K562 (cell line): ENCODE measurements at regions not wholly inside any gene's neighbourhood (a gene's known extent, or its start where the extent isn't known, plus 50 kb on each side); places are given as distances from the start of the nearest gene placed in this dataset.

Source experiments
- ATAC-seq: fragments of 200-7000 bp; cut with Tn5 transposase; 3 replicates; pipeline ENCODE4 v1.9.1; 2020; ENCODE audit warnings: moderate library complexity
- BruUV-seq: library from RNA; stranded (reverse); fragments of 400-500 nt; replicated peaks from 2 replicates; lab custom pipeline; 2021; lab: Mats Ljungman, UMichigan
- CTCF ChIA-PET: fragments of 300-600 bp; formaldehyde crosslinking; extraction: SDS; loops from one replicate; lab custom pipeline; 2021; ENCODE audit warnings: low intra/inter-chr PET ratio; lab: Yijun Ruan, JAX
- POLR2A ChIA-PET: fragments of 300-600, 350-650 bp; sonication (Branson Sonifier 250); formaldehyde crosslinking; extraction: SDS; loops from one replicate; lab custom pipeline; 2021; ENCODE audit warnings: antibody characterized with exemption, inconsistent platforms; lab: Yijun Ruan, JAX
- DNase-seq, 4 experiments: peaks; one replicate each; pipeline versions ENCODE4 v3.0.0 to v3.0.0-alpha.2; 2011 to 2018; ENCODE audit warnings: low spot score in 3 of 4, mixed read lengths in 3 of 4; ENCODE audit errors: extremely low read depth in 1 of 4
- FAIRE-seq: peaks from 2 replicates; lab custom pipeline; 2011; peaks lifted over from hg19 to GRCh38; lab: Jason Lieb, UNC
- H2AFZ ChIP-seq: 2 replicates; pipeline ENCODE4 v1.6.0; 2011; ENCODE audit warnings: low read depth, low read length, control low read depth, inconsistent platforms
- H3K27ac ChIP-seq: fragments of 200-600 bp; 3 replicates; pipeline ENCODE4 v1.8.0; 2011; ENCODE audit warnings: low read depth, mild to moderate bottlenecking, control low read depth, inconsistent platforms, low read length, moderate library complexity, mixed read lengths; ENCODE audit errors: extremely low read depth
- H3K27me3 ChIP-seq, 2 experiments: fragments of 300-600 bp in 1 of 2; 2 replicates in 1 of 2; 3 replicates in 1 of 2; pipeline versions ENCODE4 v1.6.0 to v1.8.0; 2011; ENCODE audit warnings: inconsistent platforms in 2 of 2, low read length in 2 of 2, mild to moderate bottlenecking in 1 of 2, mixed read lengths in 1 of 2, moderate library complexity in 1 of 2; ENCODE audit not compliant: control insufficient read depth in 2 of 2, insufficient read depth in 2 of 2
- H3K36me3 ChIP-seq: fragments of 300-600 bp; 3 replicates; pipeline ENCODE4 v1.8.0; 2011; ENCODE audit warnings: mild to moderate bottlenecking, low read length, inconsistent platforms; ENCODE audit not compliant: control insufficient read depth, insufficient read depth
- H3K4me1 ChIP-seq, 2 experiments: fragments of 200-600 bp in 1 of 2; replicated peaks in 1 of 2; 2 replicates in 1 of 2; 3 replicates in 1 of 2; pipeline versions ENCODE4 v1.5.1 to v1.8.0; 2011; ENCODE audit warnings: inconsistent platforms in 2 of 2, low read length in 2 of 2, mild to moderate bottlenecking in 1 of 2, mixed read lengths in 1 of 2, moderate library complexity in 1 of 2; ENCODE audit not compliant: control insufficient read depth in 2 of 2, insufficient read depth in 2 of 2
- H3K4me2 ChIP-seq: 2 replicates; pipeline ENCODE4 v1.6.1; 2011; ENCODE audit warnings: low read length, control low read depth, inconsistent platforms, mixed read lengths; ENCODE audit not compliant: insufficient read depth
- H3K4me3 ChIP-seq: fragments of 200-600 bp; sonication (generic), shearing (Covaris generic); 2 replicates; pipeline ENCODE4 v1.5.1; 2016; ENCODE audit warnings: control low read depth, inconsistent platforms
- H3K79me2 ChIP-seq: fragments of 200-600 bp; 3 replicates; pipeline ENCODE4 v1.8.0; 2011; ENCODE audit warnings: low read length, inconsistent platforms; ENCODE audit not compliant: control insufficient read depth, insufficient read depth
- H3K9ac ChIP-seq, 2 experiments: 2 replicates each; pipeline versions ENCODE4 v1.6.0 to v1.6.1; 2011; ENCODE audit warnings: low read depth in 2 of 2, low read length in 2 of 2, control low read depth in 1 of 2, inconsistent platforms in 1 of 2, mild to moderate bottlenecking in 1 of 2, mixed read lengths in 1 of 2; ENCODE audit not compliant: insufficient read depth in 1 of 2
- H3K9me1 ChIP-seq: one replicate; pipeline ENCODE4 v1.6.0; 2011; ENCODE audit warnings: inconsistent platforms, mild to moderate bottlenecking, low read length, moderate library complexity; ENCODE audit not compliant: control insufficient read depth, insufficient read depth
- H3K9me3 ChIP-seq: replicated peaks from 2 replicates; pipeline ENCODE4 v1.5.1; 2011; ENCODE audit warnings: low read depth, low read length, inconsistent platforms; ENCODE audit not compliant: control insufficient read depth, insufficient read depth
- H4K20me1 ChIP-seq: replicated peaks from 2 replicates; pipeline ENCODE4 v1.6.1; 2011; ENCODE audit warnings: low read length, inconsistent platforms, mixed read lengths; ENCODE audit not compliant: control insufficient read depth, insufficient read depth
- KHSRP ChIP-seq: fragments of 450-650 bp; IDR thresholded peaks from 2 replicates; pipeline ENCODE4 v1.6.1; 2017
- SMAD4 ChIP-seq: fragments of 250-450 bp; sonication (Bioruptor Pico); conservative IDR thresholded peaks from 2 replicates; pipeline ENCODE4 v1.8.0; 2021; ENCODE audit warnings: inconsistent platforms, mild to moderate bottlenecking, moderate library complexity
- SRSF9 ChIP-seq: fragments of 200-400 bp; formaldehyde crosslinking; IDR thresholded peaks from 2 replicates; pipeline ENCODE4 v1.6.1; 2017; ENCODE audit warnings: low read depth, low read length, borderline replicate concordance
- WGBS: fragments of 100-300 bp; shearing (Covaris generic); methylation state at CpG from one replicate; pipeline ENCODE4 v1.1.6; 2016; ENCODE audit warnings: low coverage, mixed read lengths; ENCODE audit not compliant: insufficient coverage; ENCODE audit errors: missing lambda C conversion rate; 5-methylcytosine and 5-hydroxymethylcytosine counted together
- in situ Hi-C: fragments of 300-500 bp; cut with MboI; formaldehyde crosslinking; loops from 4 replicates; pipeline ENCODE4 v1.15.0; 2018; ENCODE audit warnings: inconsistent platforms, mixed read lengths
- intact Hi-C: fragments of 100-400 bp; cut with micrococcal nuclease; formaldehyde crosslinking; loops from 2 replicates; pipeline ENCODE4 v1.14.2; 2022
- TF ChIP-seq, protein P1 (sequence below), 3 experiments: IDR thresholded peaks in 2 of 3; conservative IDR thresholded peaks in 1 of 3; 2 replicates each; pipeline ENCODE4 v1.5.1; 2011 to 2012; ENCODE audit warnings: low read length in 3 of 3, mild to moderate bottlenecking in 3 of 3, control low read depth in 2 of 3, improper control_type of control experiment in 1 of 3, inconsistent platforms in 1 of 3, low read depth in 1 of 3, mixed read lengths in 1 of 3, moderate library complexity in 1 of 3; ENCODE audit not compliant: insufficient read depth in 2 of 3
- TF ChIP-seq, protein P2 (sequence below), 2 experiments: fragments of 450-650 bp; formaldehyde crosslinking in 1 of 2; IDR thresholded peaks; 2 replicates each; pipeline versions ENCODE4 v1.4.0 to v1.6.1; 2014 to 2020; ENCODE audit warnings: mild to moderate bottlenecking in 2 of 2, borderline replicate concordance in 1 of 2, low read depth in 1 of 2

DNA sequence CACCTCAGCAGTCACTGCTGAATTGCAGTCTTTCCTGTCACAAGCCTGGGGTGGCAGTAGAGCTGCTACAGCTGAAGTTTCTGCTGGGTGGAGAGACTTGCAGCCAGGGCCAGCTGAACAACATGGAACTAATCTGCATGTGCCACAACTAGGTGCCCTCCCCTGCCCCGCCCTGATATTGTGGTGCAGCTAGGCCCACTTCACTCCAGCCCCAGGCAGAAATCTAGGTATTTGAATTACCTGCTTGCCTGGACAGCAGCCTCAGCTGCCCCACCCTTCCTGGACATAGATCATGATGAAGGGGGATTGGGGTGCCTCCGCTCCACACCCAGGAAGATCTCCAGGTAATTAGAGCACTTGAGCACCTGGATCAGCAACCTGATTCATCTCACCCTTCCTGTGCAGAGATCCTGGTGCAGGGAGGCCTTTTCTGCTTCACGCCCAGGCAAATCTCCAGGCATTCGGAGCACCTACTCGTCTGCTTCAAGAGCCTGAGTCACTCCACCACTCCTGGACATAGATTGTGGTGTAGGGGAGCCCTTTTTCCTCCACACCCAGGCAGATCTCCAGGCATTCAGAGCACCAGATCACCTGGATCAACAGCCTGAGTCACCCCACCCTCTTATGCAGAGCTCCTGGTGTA, 477.0 kb downstream of the SOX5 start:
- peaks cover 4 to 6% of the 10 kb centered on the region in 2 experiments; a peak in 4 of 5 replicates for H3K4me1 ChIP-seq
- H3K36me3 ChIP-seq = no peaks in the 10 kb centered on the region
- POLR2A ChIA-PET = interaction anchor here (0.7 kb wide), 2 partner anchors 26 to 422 kb away, joined by 3 to 4 read pairs; no protein-coding TSS in a partner anchor
- TF ChIP-seq, protein P1, sequence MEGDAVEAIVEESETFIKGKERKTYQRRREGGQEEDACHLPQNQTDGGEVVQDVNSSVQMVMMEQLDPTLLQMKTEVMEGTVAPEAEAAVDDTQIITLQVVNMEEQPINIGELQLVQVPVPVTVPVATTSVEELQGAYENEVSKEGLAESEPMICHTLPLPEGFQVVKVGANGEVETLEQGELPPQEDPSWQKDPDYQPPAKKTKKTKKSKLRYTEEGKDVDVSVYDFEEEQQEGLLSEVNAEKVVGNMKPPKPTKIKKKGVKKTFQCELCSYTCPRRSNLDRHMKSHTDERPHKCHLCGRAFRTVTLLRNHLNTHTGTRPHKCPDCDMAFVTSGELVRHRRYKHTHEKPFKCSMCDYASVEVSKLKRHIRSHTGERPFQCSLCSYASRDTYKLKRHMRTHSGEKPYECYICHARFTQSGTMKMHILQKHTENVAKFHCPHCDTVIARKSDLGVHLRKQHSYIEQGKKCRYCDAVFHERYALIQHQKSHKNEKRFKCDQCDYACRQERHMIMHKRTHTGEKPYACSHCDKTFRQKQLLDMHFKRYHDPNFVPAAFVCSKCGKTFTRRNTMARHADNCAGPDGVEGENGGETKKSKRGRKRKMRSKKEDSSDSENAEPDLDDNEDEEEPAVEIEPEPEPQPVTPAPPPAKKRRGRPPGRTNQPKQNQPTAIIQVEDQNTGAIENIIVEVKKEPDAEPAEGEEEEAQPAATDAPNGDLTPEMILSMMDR (IDR thresholded peaks at IDR 0.05 in 2 of 3, conservative IDR thresholded peaks at IDR 0.05 in 1 of 3; ENCODE audit: insufficient read depth in 2 of 3, low read depth in 1 of 3, low read length in 3 of 3) = peak in 2 of 3 experiments; percentile 19 to 27; a peak in 1 of 6 replicates
- TF ChIP-seq SMAD4 (CRISPR knock-in tag) (no peak), KHSRP (no peak), SRSF9 (no peak)
- TF ChIP-seq, protein P2, sequence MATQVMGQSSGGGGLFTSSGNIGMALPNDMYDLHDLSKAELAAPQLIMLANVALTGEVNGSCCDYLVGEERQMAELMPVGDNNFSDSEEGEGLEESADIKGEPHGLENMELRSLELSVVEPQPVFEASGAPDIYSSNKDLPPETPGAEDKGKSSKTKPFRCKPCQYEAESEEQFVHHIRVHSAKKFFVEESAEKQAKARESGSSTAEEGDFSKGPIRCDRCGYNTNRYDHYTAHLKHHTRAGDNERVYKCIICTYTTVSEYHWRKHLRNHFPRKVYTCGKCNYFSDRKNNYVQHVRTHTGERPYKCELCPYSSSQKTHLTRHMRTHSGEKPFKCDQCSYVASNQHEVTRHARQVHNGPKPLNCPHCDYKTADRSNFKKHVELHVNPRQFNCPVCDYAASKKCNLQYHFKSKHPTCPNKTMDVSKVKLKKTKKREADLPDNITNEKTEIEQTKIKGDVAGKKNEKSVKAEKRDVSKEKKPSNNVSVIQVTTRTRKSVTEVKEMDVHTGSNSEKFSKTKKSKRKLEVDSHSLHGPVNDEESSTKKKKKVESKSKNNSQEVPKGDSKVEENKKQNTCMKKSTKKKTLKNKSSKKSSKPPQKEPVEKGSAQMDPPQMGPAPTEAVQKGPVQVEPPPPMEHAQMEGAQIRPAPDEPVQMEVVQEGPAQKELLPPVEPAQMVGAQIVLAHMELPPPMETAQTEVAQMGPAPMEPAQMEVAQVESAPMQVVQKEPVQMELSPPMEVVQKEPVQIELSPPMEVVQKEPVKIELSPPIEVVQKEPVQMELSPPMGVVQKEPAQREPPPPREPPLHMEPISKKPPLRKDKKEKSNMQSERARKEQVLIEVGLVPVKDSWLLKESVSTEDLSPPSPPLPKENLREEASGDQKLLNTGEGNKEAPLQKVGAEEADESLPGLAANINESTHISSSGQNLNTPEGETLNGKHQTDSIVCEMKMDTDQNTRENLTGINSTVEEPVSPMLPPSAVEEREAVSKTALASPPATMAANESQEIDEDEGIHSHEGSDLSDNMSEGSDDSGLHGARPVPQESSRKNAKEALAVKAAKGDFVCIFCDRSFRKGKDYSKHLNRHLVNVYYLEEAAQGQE (IDR thresholded peaks at IDR 0.05; ENCODE audit: borderline replicate concordance) = peak; percentile 7; the same call in 1 of the 2 replicates
- TF ChIP-seq, protein P2 (CRISPR knock-in tag; IDR thresholded peaks at IDR 0.05; ENCODE audit: low read depth) = no peak
- TF ChIP-seq, all 486 proteins: peak for 2
- CTCF ChIA-PET = no interaction called here
- peak overlapping the region; percentile 30; the same call in 2 of the 3 replicates for H3K27ac ChIP-seq
- DNase-seq (peak in 2 of 4 experiments; percentile 15 to 35), FAIRE-seq (no peak), ATAC-seq (peak; percentile 89)
- intact Hi-C loops (no loop called here), in situ Hi-C loops (no loop called here)
- no peak overlapping the region for H3K4me3 ChIP-seq
- WGBS = 50% methylated on average over 5 of the region's 5 CpGs
- no peaks in the 10 kb centered on the region for H3K27me3 ChIP-seq
- H2AFZ ChIP-seq = peak overlapping the region; percentile 77; the same call in 1 of the 2 replicates
- no peaks in the 10 kb centered on the region for H4K20me1 ChIP-seq
- peaks cover 5% of the 10 kb centered on the region; the same call in 1 of the 2 replicates for H3K9me3 ChIP-seq
- H3K9me1 ChIP-seq = no peaks in the 10 kb centered on the region
- peak overlapping the region in 1 of 2 experiments; percentile 23; a peak in 2 of 4 replicates for H3K9ac ChIP-seq
- peak overlapping the region; percentile 43; the same call in 1 of the 2 replicates for H3K4me2 ChIP-seq
- peaks cover 16% of the 10 kb centered on the region; the same call in 2 of the 3 replicates for H3K79me2 ChIP-seq
- BruUV-seq = no TSS peak
